Kidney (tissue), 13 donors: ENCODE measurements at regions not wholly inside any gene's neighbourhood (a gene's known extent, or its start where the extent isn't known, plus 50 kb on each side); places are given as distances from the start of the nearest gene placed in this dataset.

ENCODE experiments used
- DNase-seq, 5 donors: peaks; one replicate each; pipeline ENCODE4 v3.0.0-alpha.2; 2013 to 2020
- FAIRE-seq: peaks from 2 replicates; lab custom pipeline; 2012; peaks lifted over from hg19 to GRCh38; lab: Jason Lieb, UNC
- H3K27ac ChIP-seq, 2 donors: one replicate each; pipeline ENCODE4 v1.7.0; 2013; ENCODE audit warnings: low read depth in 2 of 2, low read length in 2 of 2, inconsistent platforms in 1 of 2
- H3K27me3 ChIP-seq: one replicate; pipeline ENCODE4 v1.7.1; 2013; ENCODE audit warnings: low read length, inconsistent platforms; ENCODE audit not compliant: control insufficient read depth, insufficient read depth
- H3K36me3 ChIP-seq, 3 donors: one replicate each; pipeline versions ENCODE4 v1.7.0 to v1.7.1; 2013; ENCODE audit warnings: low read length in 3 of 3, control low read depth in 1 of 3, inconsistent platforms in 1 of 3; ENCODE audit not compliant: insufficient read depth in 3 of 3, control insufficient read depth in 2 of 3
- H3K4me1 ChIP-seq, 3 donors: one replicate each; pipeline versions ENCODE4 v1.7.0 to v1.7.1; 2013; ENCODE audit warnings: low read length in 3 of 3, inconsistent platforms in 1 of 3, low read depth in 1 of 3; ENCODE audit not compliant: control insufficient read depth in 2 of 3, insufficient read depth in 2 of 3
- H3K4me3 ChIP-seq, 3 donors: one replicate each; pipeline versions ENCODE4 v1.7.0 to v1.8.1; 2013; ENCODE audit warnings: low read length in 3 of 3, control low read depth in 1 of 3, inconsistent platforms in 1 of 3
- H3K9ac ChIP-seq, 3 donors: one replicate each; pipeline versions ENCODE4 v1.7.0 to v1.7.1; 2013; ENCODE audit warnings: low read length in 3 of 3, control low read depth in 1 of 3, inconsistent platforms in 1 of 3
- H3K9me3 ChIP-seq, 3 donors: one replicate each; pipeline versions ENCODE4 v1.7.0 to v1.7.1; 2013; ENCODE audit warnings: low read length in 3 of 3, control low read depth in 1 of 3, inconsistent platforms in 1 of 3; ENCODE audit not compliant: control insufficient read depth in 2 of 3, insufficient read depth in 1 of 3
- CTCF ChIP-seq: IDR thresholded peaks from 3 replicates; pipeline ENCODE4 v1.5.1; 2012; ENCODE audit warnings: mild to moderate bottlenecking, moderate library complexity, borderline replicate concordance; ENCODE audit not compliant: insufficient read depth; ENCODE audit errors: extremely low read depth
- intact Hi-C: fragments of 100-400 bp; cut with DNase I; formaldehyde crosslinking; loops from one replicate; pipeline ENCODE4 v1.11.1; 2022
- donor health status: control.
- donor health status: control.
- donor health status: control.
- donor health status: control.
- donor health status: control.
- donor health status: DM: yes; HTN: yes; CAD: no.
- donor health status: Normal renal cell carcinoma (clear cell type).

GRCh38 chr6:7473805-7474719 is 67.4 kb upstream of the DSP start:
- no peaks in the 10 kb centered on the region for H3K4me1 ChIP-seq
- H3K4me3 ChIP-seq: no peak overlapping the region
- H3K27ac ChIP-seq: no peak overlapping the region
- FAIRE-seq: no peak
- H3K36me3 ChIP-seq: no peaks in the 10 kb centered on the region
- H3K9ac ChIP-seq: no peak overlapping the region
- DNase-seq: no peak
- H3K27me3 ChIP-seq: no peaks in the 10 kb centered on the region
- no peak for TF ChIP-seq CTCF
- no peaks in the 10 kb centered on the region for H3K9me3 ChIP-seq
- intact Hi-C loops: no loop called here

DNA sequence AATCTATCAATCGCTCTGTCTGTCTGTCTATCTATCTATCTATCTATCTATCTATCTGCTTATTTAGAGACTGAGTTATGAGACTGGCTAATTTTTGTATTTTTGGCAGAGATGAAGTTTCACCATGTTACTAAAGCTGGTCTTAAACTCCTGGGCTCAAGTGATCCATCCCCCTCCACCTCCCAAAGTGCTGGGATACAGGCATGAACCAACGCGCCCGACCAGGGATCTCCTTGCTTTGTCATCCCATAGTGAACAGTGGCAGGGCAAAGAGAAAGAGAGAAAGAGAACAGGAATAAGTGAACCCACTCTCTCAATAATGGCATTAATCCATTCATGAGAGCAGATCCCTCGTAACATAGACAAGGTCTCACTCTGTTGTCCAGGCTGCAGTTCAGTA is 66.4 kb upstream of the DSP start:
- Histone ChIP-seq H3K4me1 (peaks cover 0 to 2% (median 0%) of the 10 kb centered on the region in 3 donors), H3K27me3 (no peaks in the 10 kb centered on the region), H3K36me3 (no peaks in the 10 kb centered on the region), H3K27ac (no peak overlapping the region), H3K9ac (no peak overlapping the region), H3K9me3 (no peaks in the 10 kb centered on the region), H3K4me3 (no peak overlapping the region)
- intact Hi-C loops: no loop called here
- no peak for FAIRE-seq
- no peak for TF ChIP-seq CTCF
- DNase-seq: no peak

GRCh38 chr6:7479801-7480266 is 61.6 kb upstream of the DSP start:
- no peaks in the 10 kb centered on the region for H3K27me3 ChIP-seq
- no peak for FAIRE-seq
- H3K9ac ChIP-seq: peak overlapping the region in 1 of 3 donors; percentile 46
- H3K9me3 ChIP-seq: no peaks in the 10 kb centered on the region
- H3K4me3 ChIP-seq: peak overlapping the region in 2 of 3 donors; percentile 36 to 43
- intact Hi-C loops: no loop called here
- DNase-seq: peak in 2 of 5 donors; percentile 30 to 81
- no peaks in the 10 kb centered on the region for H3K36me3 ChIP-seq
- no peak overlapping the region for H3K27ac ChIP-seq
- peaks cover 0 to 2% (median 0%) of the 10 kb centered on the region in 3 donors for H3K4me1 ChIP-seq
- TF ChIP-seq CTCF: no peak
